ENCODE measurements at regions not wholly inside any gene's neighbourhood (a gene's known extent, or its start where the extent isn't known, plus 50 kb on each side); places are given as distances from the start of the nearest gene placed in this dataset.
"Not testable (repeated sequence)": the region's sequence is repeated elsewhere in the genome, so short reads cannot be mapped to it uniquely, and the experiment has no call there.

DNA sequence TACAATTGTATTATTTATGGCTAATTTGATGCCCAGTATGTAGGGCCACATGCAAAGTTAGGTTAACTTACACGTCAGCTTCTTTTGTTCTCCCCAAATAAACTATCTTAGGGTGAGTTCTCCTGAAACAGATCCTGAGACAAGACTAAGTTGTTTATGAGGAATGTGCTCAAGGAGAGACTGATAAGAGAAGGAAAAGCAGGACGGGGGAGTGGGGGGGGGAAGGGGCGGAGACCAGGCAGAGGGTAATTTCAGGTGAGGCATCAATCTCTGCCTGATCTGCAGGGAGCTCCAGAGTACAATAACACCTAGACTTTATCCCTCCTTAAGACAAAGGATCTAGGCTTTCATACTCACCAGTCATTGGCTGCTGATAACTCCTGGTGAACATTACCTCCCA, 220.6 kb upstream of the BTBD3 start:
- DNase-seq (ENCODE audit: low read depth): no peak
- TF ChIP-seq, protein P1, sequence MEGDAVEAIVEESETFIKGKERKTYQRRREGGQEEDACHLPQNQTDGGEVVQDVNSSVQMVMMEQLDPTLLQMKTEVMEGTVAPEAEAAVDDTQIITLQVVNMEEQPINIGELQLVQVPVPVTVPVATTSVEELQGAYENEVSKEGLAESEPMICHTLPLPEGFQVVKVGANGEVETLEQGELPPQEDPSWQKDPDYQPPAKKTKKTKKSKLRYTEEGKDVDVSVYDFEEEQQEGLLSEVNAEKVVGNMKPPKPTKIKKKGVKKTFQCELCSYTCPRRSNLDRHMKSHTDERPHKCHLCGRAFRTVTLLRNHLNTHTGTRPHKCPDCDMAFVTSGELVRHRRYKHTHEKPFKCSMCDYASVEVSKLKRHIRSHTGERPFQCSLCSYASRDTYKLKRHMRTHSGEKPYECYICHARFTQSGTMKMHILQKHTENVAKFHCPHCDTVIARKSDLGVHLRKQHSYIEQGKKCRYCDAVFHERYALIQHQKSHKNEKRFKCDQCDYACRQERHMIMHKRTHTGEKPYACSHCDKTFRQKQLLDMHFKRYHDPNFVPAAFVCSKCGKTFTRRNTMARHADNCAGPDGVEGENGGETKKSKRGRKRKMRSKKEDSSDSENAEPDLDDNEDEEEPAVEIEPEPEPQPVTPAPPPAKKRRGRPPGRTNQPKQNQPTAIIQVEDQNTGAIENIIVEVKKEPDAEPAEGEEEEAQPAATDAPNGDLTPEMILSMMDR (IDR thresholded peaks at IDR 0.05; ENCODE audit: low read depth, low read length, missing control alignments): no peak
- in situ Hi-C loops (cut with HindIII; ENCODE audit: low sequenced_read_pairs): no loop called here
- no peak overlapping the region for H3K4me3 ChIP-seq (ENCODE audit: low read depth, low read length)

DNA sequence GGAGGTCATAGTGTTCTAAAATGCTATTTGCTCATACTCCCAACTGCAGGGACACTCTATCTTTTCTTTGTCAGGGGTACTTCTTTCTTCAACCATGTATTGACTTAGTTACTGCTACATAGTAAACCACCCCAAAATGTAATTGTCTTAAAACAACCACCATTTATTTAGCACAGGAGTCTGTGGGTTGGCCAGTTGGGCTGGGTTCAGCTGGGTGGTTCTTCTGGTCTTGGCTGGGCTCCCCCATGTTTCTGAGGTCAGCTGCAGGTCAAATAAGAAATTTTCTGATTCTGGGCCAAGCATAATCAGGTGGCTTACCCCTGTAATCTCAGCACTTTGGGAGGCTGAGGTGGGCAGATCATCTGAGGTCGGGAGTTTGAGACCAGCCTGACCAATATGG, 220.0 kb upstream of the BTBD3 start:
- TF ChIP-seq, protein P1 (IDR thresholded peaks at IDR 0.05; ENCODE audit: low read depth, low read length, missing control alignments): no peak
- no peak overlapping the region for H3K4me3 ChIP-seq (ENCODE audit: low read depth, low read length)
- in situ Hi-C loops (cut with HindIII; ENCODE audit: low sequenced_read_pairs): no loop called here
- no peak for DNase-seq (ENCODE audit: low read depth)

DNA sequence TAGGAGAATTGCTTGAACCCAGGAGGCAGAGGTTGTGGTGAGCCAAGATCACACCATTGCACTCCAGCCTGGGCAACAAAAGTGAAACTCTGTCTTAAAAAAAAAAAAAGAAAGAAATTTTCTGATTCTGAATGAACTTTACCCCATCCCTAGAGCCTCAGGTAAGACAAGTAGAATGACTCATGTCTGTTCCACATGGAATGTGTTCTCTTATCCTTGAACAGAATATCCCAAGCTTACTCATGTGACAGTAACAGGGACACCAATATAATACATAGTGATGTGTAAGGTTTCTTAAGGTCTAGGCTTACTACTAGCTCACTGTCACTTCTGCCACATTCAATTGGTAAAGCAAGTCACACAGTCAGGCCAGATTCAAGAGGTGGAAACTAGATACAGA, 219.6 kb upstream of the BTBD3 start:
- no peak for DNase-seq (ENCODE audit: low read depth)
- in situ Hi-C loops (cut with HindIII; ENCODE audit: low sequenced_read_pairs): no loop called here
- no peak overlapping the region for H3K4me3 ChIP-seq (ENCODE audit: low read depth, low read length)
- TF ChIP-seq, protein P1 (IDR thresholded peaks at IDR 0.05; ENCODE audit: low read depth, low read length, missing control alignments): no peak

DNA sequence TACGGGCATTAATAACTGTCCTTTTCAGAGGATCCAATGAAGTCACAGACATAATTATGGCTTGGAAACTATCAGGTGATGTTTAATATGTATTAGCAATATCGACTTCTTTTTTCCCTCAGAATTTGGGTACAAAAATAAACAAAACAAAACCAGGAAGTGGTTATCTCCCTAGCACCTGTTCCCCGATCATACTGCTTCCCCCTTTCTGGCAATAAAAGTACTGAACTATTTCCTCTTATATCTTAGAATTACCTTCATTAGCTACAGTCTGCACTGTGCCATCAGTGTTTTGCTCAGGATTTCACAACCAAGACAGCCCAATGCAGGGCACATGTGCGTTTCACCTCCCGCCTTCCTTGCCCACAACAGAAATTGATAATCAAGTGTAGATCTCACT, 216.9 kb upstream of the BTBD3 start:
- TF ChIP-seq, protein P1 (IDR thresholded peaks at IDR 0.05; ENCODE audit: low read depth, low read length, missing control alignments): no peak
- in situ Hi-C loops (cut with HindIII; ENCODE audit: low sequenced_read_pairs): no loop called here
- no peak for DNase-seq (ENCODE audit: low read depth)

DNA sequence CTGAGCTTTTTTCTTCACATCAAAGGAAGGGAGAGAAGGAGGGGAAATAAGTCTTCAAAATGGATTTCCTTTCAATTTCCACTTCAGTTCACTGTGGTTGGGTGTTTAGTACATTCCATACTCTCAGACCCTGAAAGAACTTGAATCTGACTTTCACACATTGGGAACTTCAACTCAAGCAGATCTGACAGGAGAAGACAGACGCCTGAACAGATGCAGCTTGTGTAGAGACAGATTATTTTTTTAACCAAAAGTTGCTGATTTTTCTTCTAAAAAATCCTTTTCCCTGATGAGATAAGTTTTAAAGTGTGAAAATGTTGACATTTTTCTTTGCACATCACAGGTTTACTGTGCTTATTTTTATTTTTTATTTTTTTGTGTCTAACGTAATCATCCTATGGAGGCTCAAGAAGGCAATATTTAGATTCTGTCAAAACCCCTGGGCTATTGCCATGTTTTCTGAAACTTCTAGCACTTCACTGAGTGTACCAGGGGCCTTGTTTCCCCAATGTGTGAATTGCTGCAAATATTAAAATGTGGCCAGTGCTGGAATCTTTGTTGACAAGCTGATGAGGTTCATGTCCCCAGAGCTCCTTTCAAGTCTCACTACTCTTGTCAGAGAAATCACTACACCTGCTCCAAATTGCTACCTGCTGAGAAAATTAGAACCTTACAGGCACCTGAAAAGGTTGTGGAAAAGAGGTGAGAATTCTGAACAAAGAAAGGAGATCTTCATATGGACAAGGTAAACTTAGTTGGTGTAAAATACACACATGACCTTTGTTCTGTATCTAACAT, 214.8 kb upstream of the BTBD3 start:
- in situ Hi-C loops (cut with HindIII; ENCODE audit: low sequenced_read_pairs): no loop called here
- no peak for DNase-seq (ENCODE audit: low read depth)
- no peak overlapping the region for H3K4me3 ChIP-seq (ENCODE audit: low read depth, low read length)
- TF ChIP-seq, protein P1 (IDR thresholded peaks at IDR 0.05; ENCODE audit: low read depth, low read length, missing control alignments): no peak

More for the DNA sequence above, 216.9 kb upstream of the BTBD3 start:
- no peak overlapping the region for H3K4me3 ChIP-seq (ENCODE audit: low read depth, low read length)

DNA sequence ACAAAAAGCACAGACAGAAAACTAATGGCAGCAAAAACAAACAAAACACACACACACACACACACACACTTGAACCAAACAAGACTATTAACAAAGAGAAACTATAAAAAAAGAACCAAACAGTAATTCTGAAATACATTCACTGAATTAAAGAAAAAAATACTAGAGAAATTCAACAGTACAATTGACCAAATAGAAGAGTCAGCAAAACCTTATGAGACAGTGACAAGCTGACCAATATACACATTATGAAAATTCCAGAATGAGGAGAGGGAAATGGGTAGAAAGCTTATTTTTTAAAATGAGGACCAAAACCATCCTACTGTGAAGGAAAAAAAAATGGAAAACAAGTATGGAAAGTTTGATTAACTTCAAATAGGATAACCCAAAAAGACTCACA, 212.2 kb upstream of the BTBD3 start:
- no peak overlapping the region for H3K4me3 ChIP-seq (ENCODE audit: low read depth, low read length)
- in situ Hi-C loops (cut with HindIII; ENCODE audit: low sequenced_read_pairs): no loop called here
- TF ChIP-seq, protein P1 (IDR thresholded peaks at IDR 0.05; ENCODE audit: low read depth, low read length, missing control alignments): no peak
- DNase-seq (ENCODE audit: low read depth): no peak

DNA sequence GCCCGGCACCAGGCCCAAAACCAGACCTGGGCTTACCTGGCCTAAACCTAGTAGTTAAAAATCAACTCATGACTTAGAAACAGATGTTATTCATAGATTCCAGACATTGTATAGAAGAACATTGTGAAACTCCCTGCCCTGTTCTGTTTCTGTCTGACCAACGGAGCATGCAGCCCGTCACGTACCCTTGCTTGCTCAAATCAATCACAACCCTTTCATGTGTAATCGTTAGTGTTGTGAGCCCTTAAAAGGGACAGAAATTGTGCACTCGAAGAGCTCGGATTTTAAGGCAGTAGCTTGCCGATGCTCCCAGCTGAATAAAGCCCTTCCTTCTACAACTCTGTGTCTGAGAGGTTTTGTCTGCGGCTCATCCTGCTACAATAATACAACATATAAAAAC, 209.5 kb upstream of the BTBD3 start:
- H3K4me3 ChIP-seq (ENCODE audit: low read depth, low read length); DNase-seq (ENCODE audit: low read depth); in situ Hi-C loops (cut with HindIII; ENCODE audit: low sequenced_read_pairs): not testable (repeated sequence)

Data from astrocyte of the cerebellum (primary cell).